NCI-H748 treated with DMSO at 0.1 percent for 48 hours (cell line): ENCODE measurements at regions not wholly inside any gene's neighbourhood (a gene's known extent, or its start where the extent isn't known, plus 50 kb on each side); places are given as distances from the start of the nearest gene placed in this dataset.
"Not testable (repeated sequence)": the region's sequence is repeated elsewhere in the genome, so short reads cannot be mapped to it uniquely, and the experiment has no call there.

Experiments
- DNase-seq: peaks from one replicate; lab custom pipeline; 2025; lab: John Stamatoyannopoulos, UW

DNA sequence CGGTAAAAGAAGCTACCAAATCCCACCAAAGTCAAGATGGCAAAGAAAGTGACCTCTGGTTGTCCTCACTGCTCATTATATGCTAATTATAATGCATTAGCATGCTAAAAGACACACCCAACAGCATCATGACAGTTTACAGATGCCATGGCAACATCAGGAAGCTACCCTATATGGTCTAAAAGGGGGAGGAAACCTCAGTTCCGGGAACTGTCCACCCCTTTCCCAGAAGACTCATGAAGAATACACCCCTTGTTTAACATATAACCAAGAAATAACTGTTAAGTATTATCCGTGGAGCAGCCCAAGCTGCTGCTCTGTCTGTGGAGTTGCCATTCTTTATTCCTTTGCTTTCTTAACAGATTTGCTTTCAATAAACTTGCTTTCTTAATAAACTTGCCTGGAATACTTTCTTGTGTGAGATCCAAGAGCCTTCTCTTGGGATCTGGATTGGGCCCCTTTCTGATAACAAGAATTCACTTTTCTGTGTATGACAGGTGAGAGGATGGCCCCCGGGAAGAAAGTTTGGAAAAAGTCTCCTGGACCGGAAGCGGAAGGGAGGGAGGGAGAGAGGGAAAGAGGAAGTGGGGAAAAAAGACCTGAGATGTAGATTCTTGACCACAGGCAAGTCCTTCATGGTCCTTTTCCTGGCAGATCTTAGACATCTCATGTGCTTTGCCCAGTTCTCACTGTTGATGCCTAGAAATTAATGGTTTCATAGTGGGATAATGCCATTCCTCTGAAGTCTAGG, 146.7 kb upstream of the ID4 start:
- no peak for DNase-seq

DNA sequence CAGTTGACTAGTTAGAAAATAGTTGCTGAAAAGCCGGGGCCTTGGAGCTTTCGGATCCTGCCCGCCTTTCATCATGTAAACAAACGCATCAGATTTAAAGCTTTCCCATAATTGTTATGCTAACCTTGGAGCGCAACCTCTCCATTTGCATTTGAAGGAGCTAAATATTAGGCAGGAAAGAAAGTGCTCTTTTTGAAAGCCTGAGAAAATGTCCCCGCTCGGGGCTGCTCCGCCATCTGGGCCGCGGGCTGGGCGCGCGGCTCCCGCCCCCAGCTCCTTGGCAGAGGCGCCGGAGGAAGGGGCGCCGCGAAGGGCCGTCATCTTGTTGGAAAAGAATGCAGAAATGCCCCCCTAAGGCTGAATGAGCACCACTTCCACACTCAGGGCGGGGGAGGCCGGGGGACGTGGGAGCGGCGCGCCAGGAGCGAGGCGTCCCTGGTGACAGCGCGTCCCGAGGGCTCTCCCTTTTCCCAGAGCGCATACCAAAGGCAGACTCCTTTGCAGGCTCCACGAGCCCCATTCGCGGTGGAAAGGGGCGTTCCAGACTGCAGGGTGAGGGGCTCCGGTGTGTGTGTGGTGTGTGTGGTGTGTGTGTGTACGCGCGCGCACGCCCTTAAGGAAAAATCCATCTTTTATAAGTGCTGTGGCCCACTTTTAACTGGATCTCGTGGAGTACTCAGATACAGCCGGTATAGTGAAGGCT, 145.6 kb upstream of the ID4 start:
- DNase-seq = no peak

DNA sequence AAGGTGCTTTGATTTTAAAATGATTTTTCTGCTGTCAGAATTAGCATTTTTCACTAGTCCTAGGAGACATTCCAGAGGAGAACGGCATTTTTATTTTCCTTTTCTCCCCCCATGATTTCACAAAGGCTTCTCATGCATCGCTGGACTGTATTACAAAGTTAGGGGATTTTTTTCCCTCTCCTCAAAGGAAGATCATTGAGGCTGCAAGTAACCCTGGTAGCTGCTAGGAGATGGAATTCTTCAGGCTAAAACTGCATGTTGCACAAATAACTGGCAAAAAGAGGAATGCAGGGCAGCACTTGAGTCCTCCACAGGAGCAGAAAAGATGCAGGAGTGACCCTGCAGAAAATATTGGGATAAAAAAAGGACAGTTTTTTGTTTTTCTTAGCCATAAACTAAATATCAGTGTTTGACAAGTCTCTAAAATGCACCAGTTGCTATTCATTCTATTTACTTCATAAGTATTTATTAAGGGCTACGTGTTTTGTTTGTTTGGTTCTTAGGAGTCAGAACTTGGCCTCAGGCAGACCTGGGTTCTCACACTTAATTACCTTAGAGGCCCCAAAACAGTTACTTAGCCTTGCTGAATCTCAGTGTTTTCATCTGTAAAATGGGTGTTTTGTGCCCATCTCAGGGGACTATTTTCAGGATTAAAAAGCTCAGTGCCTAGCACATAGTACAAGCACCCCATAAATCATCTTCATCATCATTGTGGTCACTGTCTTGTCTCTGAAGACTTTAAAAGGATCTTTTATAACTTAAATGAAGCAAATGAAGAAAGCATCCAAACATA, 144.5 kb upstream of the ID4 start:
- DNase-seq = no peak

DNA sequence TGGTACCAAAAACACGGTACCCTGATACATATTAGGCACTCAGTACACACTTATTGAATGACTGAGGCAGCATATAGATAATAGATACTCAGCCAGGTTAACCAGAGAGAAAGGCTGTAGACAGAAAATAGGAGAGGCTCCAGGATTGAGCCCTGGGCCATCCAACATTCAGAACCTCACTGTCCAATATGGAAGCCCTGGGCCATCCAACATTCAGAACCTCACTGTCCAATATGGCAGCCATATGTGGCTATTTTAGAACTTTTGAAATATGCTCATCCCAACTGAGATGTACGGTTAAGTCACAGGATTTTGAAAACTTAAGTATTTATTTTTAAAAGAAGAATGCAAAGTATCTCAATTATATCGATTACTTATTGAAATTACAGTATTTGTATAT, 142.5 kb upstream of the ID4 start:
- no peak for DNase-seq

DNA sequence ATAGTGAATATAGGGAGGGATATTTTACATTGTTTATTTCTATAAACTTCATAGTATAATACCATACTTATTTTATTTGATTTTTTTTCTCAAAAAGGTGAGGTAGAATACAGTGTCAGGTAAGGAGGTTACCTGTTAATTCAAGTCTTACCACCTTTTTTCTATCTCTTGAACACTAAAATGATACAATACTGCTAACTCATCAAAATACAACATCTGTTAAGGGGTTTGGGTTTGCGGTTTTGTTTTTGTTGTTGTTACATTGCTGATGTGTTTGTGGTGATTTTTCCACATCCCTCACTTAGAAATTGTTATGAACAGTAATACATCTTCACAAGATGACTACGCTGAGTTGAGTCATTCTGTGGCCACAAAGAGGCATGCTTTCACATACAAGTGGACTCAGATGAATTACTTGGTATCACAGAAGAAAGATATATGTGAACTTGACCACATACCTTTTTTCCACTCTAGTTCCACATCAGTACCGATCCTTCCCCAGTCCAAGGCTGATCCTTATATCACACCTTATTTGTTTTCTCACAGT, 139.4 kb upstream of the ID4 start:
- DNase-seq = no peak

DNA sequence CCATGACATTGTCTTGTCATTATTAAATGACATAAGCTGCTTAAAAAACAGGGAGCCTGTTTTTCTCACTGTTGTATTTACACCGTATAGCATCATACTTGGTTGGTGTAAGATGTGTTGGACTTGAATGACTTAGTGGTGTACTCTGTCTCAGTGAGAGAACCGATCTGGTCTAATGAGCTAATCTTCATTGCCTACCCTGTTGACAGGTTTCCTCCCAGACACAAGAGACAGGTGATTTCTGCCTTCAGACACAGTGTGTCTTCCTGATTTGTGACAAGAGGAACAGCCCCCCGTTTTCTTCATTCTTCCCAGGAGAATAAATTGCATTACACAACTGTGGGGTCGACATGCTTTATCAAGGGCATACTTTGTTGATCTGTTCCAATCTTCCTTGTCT, 137.2 kb upstream of the ID4 start:
- DNase-seq = no peak

DNA sequence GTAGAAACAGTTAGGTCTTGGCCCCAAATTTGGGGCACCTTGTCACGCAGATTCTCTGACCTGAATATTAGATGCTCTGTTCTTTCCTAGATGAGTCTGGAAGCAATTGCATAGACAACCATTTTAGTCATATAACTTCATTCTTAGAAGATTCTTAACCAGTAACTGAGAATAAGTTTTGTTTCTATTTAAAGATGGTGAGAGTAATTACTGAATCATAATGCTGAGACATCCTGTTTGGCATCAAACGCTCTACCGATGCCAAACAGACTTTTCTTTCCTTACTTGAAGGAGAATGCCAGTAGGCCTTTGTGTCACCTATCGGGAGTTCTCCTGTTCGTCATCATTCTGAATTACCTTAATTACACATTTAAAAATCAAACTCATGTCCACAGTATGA, 131.6 kb upstream of the ID4 start:
- DNase-seq = no peak

GRCh38 chr6:19712012-19712688, 125.0 kb upstream of the ID4 start:
- DNase-seq = no peak

GRCh38 chr6:19712998-19713397, 124.2 kb upstream of the ID4 start:
- no peak for DNase-seq

DNA sequence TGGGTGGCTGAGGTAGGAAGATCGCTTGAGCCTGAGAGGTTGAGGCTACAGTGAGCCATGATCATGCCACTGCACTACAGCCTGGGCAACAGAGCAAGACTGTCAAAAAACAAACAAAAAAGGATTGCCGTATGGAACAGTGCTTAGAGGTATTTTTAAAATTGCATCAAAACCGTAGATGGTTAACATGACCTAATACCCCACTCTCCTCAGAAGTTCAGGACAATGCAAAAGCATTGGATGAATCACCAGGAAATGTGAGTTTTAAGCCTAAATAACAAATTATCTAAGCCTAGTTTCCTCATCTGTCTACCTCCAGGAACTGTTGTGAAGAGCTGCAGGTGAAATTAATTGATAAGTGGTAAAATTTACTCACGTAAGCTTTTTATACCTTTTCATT, 123.8 kb upstream of the ID4 start:
- DNase-seq = no peak

- no peak for DNase-seq
Observed at GRCh38 chr6:19713984-19714383, 123.2 kb upstream of the ID4 start.

- DNase-seq = no peak
Observed at GRCh38 chr6:19714434-19715166, 122.6 kb upstream of the ID4 start.

DNA sequence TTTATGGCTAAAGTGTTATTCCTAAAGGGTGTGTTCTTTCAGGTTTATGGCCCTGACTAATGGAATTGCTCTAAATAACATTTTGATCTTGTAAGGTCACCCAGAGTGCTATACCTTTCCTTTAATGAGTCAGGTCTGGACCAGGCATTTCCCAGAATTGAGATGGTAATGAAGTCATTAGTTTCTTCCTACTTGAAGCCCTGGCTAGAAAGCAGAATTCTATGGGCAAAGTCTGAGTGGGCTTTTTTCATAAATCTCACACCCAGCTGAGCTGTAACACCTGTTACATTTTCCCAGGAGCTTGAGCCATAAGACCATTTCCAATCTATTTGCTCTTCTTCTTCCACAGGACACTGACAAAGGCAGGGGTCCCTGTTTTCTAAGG, 122.0 kb upstream of the ID4 start:
- DNase-seq = no peak

- no peak for DNase-seq
Observed at GRCh38 chr6:19719691-19720128, 117.5 kb upstream of the ID4 start.

- no peak for DNase-seq
Observed at GRCh38 chr6:19721766-19722377, 115.3 kb upstream of the ID4 start.

GRCh38 chr6:19722999-19723398, 114.2 kb upstream of the ID4 start:
- no peak for DNase-seq

DNA sequence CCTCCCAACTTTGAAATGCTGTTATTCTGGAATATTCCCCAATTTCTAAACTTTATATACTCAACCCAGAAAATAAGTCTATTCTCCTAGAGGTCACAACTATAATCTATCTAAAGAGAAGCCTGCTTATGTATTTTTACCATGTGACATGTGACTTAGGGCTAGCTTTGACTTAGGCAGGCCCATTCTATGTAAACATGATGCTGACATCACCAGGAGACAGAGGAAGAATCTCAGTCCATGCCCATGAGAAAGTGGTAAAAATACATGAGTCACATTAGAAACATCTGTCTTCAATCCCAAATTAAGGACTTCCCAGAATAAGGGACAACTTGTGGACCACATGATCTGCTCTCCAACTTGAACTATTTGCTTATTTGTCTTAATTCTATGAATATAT, 113.6 kb upstream of the ID4 start:
- DNase-seq = no peak

DNA sequence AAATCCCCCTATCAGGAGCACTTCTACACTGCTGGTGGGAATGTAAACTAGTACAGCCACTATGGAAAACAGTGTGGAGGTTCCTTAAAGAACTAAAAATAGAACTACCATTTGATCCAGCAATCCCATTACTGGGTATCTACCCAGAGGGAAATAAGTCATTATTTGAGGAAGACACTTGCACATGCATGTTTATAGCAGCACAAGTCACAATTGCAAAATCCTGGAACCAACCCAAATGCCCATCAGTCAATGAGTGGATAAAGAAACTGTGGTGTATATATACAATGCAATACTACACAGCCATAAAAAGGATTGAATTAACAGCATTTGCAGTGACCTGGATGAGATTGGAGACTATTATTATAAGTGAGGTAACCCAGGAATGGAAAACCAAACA, 111.7 kb upstream of the ID4 start:
- not testable (repeated sequence) for DNase-seq

GRCh38 chr6:19731282-19731681, 105.9 kb upstream of the ID4 start:
- DNase-seq = no peak

- DNase-seq = no peak
Observed at GRCh38 chr6:19734061-19734460, 103.1 kb upstream of the ID4 start.

- DNase-seq = no peak
Observed at GRCh38 chr6:19734519-19734918, 102.7 kb upstream of the ID4 start.
